HG03469 (cell line): ENCODE measurements at regions not wholly inside any gene's neighbourhood (a gene's known extent, or its start where the extent isn't known, plus 50 kb on each side); places are given as distances from the start of the nearest gene placed in this dataset.
"Not testable (repeated sequence)": the region's sequence is repeated elsewhere in the genome, so short reads cannot be mapped to it uniquely, and the experiment has no call there.

Experiments
- ATAC-seq: cut with Tn5 transposase; IDR thresholded peaks from one replicate; pipeline ENCODE4 v1.9.1; 2021; ENCODE audit warnings: mild to moderate bottlenecking, moderate library complexity, moderate number of reproducible peaks; ENCODE audit not compliant: unreplicated experiment

- no peak for ATAC-seq
Measured at GRCh38 chr2:180618570-180618969, 361.8 kb upstream of the UBE2E3 start.

GRCh38 chr2:180614776-180615175 lies 365.6 kb upstream of the UBE2E3 start:
- ATAC-seq: no peak

- no peak for ATAC-seq
Measured at GRCh38 chr2:180609626-180610340, 370.6 kb upstream of the UBE2E3 start.

DNA sequence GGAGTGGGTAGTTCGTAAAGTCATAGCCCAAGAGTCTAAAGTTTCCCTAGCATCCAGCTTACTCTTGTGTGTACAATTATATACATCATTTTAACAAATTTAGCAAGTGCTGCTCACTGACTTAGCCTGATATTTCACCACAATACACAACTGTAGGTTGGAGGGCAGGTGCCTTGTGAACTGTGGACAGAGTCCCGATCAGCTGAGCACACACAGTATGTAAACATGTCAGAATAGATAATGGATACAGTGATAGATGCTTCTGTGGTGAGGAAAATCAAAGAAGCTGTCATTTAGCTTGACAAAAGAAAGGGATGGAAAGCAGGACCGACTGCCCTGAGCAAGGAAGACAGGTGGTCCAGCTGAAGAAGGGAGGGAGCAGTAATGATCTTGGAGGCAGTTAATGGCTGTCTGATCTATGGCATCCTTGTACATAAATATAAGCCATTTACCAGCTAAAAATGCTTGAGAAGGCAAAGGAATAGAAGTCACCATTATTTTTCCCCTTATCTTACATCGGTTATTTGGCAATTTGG lies 372.8 kb upstream of the UBE2E3 start:
- no peak for ATAC-seq

GRCh38 chr2:180604077-180604476 lies 376.3 kb upstream of the UBE2E3 start:
- no peak for ATAC-seq

DNA sequence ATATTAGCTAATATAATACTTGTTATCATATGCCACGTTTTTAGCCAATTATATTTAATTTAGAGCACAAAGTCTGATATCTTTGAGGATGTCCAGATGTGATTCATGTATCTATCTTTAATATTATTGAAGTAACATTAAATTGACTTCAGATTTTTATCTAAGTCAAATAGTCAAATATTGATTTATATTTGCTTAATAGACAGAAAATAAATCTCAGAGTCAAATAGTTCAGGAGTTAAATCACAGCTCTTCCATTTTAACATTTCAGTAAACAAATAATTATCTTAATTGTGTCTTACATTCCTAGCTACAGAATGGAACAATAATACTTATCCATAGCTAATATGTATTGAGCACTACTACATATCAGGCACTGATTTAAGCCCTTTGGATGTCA lies 379.4 kb upstream of the UBE2E3 start:
- ATAC-seq: no peak

DNA sequence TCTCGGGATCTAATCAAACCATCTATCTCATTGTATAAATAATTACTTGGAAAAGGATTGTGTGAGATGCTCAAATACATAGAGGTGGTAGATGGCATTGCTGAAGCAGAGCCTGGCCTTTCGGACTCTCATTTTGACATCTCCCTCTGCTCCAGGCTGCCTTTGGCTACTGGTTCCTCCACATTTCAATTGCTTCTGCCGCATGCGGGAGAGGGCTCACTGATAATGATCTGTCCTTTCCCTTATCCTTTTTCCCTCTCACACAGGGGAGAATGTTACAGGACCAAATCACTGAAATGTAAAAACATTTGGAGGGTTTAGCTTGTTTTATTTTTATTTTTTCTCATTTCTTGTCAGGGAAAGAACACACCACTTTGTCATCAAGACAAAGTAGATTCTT lies 380.6 kb upstream of the UBE2E3 start:
- no peak for ATAC-seq

GRCh38 chr2:180597179-180597578 lies 383.2 kb upstream of the UBE2E3 start:
- no peak for ATAC-seq

GRCh38 chr2:180596453-180596852 lies 384.0 kb upstream of the UBE2E3 start:
- no peak for ATAC-seq

DNA sequence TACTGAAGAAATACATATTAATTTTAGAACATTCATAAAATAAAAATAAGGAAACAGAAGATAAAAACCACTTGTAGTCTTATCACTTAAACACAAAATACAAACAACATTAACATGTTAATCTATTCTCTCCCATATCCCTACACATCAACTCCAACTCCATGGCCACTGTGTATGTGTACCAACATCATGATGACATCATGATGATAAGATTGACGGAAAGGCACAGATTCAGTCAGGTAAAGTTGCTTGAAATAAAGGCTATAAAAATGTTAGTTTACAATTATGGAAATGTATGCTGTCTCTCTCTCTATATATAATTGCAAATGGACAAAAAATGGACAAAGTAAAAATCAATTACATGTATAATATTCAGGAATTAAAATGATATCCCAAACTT lies 388.5 kb upstream of the UBE2E3 start:
- ATAC-seq: no peak

- ATAC-seq: not testable (repeated sequence)
Measured at GRCh38 chr2:180591093-180591781, 389.2 kb upstream of the UBE2E3 start.

DNA sequence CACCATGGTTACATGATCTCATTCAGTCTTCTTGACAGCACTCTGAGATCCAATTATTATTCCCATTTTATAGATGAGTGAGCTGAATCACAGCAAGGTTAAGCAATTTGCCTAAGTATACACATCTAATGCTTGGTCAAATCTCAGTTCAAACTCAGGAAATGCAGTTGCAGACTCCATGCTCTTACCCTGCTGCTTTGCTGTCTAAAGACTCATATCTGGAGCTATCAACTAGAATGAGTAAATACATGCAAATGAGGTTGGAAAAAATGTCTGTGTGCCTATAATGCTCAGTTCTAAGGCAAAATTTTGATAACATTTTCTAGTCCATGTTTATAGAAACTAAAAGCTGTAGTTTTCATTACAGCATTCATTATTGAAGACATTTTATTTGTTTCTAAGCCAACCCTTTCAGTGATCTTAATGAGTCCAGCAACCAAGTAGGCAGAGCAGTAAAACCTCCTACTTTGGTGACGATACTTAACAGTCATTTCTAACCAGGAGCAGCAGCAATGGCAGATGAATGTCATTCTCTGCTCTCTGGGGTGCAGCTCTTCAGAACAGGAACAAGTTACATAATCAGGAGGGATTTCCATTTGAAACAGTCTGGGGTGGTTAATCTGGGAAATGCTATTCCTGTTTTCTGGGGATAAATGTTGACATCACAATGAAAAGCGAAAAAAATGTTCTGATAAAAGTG lies 396.8 kb upstream of the UBE2E3 start:
- no peak for ATAC-seq

DNA sequence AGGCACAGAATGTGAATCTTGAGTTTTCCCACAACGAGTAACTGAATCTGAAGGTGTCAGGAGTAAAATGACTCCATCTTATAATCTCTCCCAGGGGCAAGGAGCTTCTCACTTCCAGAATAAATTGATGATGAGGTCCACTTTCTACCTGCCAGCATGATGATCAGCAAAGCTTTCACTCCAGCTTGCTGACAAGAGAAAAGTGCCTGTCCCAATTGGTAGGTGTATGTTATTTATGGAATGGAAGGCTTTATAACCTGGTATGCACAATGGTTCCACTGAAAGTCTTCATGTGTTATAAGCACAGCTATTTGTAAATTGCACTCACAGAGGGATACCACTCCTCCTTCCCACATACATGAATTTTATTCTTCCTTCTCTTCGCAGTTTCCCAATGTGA lies 401.0 kb upstream of the UBE2E3 start:
- no peak for ATAC-seq

DNA sequence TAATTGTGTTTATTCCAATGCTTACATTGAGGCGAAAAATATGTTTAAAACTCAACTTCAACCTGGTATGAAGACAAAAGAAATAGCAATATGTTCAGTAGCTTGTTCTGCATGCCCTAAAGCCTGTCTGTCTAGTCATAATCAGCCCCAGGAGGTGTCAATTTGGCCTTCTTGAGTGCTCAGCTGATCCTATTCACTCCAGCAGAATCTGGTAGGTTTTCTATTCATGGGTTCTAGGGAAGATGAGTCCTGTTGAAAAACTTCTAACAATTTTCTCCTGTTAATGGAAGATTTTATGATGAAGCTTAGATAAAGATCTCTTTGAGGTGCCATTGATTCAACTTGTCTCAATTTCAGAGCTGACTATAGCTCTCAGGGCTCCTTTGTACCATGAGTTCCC lies 402.0 kb upstream of the UBE2E3 start:
- ATAC-seq: no peak

DNA sequence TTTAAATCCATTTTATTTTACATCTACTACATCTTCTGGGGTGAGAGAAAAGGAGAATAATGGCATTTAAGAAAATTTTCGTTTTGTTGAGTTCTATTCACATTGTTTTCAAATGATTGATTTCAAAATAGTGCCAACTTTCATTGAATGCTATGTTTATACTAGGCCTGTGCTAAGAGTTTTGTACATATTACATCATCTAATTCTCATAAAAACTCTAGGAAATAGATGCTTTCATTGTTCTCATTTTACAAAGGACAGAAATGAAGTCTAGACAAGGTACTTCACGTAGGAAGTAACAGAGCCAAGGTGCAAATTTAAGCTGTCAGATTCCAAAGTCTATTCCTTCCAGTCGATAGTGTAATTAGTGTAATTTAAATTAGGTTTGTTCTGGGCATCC lies 402.8 kb upstream of the UBE2E3 start:
- ATAC-seq: no peak

GRCh38 chr2:180573951-180574350 lies 406.5 kb upstream of the UBE2E3 start:
- ATAC-seq: no peak

DNA sequence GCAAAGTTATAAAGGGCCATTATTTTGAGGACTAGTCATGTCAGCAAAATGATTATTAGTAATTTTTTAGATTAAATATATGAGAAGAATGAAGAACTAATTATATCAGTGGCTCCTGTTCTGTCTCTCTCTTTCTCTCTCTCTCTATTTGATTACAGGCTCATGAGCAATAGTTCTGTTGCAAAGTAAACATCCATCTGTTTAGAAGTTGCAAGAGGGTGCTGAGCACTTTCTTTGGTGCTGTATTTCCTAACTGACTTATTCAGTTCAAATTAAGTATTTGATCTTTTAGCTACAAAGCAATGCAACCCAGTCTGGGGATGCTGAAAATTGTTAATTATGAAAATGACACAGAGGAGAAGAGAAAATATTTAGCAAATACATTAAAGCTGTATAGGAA lies 408.1 kb upstream of the UBE2E3 start:
- no peak for ATAC-seq

- ATAC-seq: no peak
Measured at GRCh38 chr2:180571559-180571958, 408.8 kb upstream of the UBE2E3 start.

DNA sequence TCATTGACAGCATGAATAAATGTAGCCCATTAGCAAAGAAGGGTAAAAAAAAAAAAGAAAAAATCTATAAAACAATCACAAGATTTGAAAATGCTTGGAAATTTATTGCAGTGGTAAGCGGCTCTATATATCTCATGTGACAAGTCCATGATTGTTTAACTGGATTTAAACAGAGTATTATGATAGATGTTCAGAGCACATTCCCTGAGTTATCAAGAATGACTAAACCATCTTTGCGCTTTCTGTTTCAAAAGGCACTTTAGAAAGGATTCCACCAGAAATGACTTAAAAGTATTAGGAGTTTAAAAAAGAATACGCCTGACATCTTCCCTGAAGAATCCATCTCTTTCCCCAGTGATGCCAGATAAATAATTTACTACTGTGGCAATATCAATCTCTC lies 409.5 kb upstream of the UBE2E3 start:
- no peak for ATAC-seq

DNA sequence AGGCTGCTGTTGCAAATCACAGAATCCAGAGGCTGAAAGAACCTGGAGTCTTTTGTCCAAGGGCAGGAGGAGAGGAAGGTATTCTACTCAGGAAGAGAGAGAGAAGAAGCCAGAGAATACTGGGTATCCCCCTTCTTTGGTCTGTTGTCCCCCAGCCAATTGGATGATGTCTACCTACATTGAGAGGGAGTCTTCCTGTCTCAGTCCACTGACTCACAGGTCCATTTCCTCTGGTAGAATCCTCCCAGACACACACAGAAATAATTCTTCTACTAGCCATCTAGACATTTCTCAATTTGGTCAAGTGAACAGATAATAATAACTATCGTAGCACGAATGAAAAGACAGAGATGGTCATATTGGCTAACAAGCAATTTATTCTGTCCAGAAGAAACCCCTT lies 416.4 kb upstream of the UBE2E3 start:
- no peak for ATAC-seq

DNA sequence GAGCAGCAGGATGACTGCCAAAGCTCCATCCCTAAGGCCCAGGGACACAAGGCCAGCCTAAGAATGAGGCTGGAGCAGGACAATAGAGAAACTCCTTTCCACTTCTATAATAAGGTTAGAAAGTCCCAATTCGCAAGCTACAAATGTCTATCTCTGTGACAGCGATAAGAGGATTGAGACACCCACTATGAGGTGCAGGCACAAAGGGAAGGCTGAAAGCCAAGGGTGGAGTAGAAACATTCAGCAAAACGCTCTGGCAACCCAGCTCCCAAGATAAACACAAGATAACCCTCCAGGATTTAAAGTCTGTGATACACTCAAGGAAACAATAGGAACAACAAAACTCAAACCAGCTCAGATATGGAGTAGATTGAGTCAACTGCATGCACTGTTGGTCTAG lies 418.0 kb upstream of the UBE2E3 start:
- no peak for ATAC-seq

- no peak for ATAC-seq
Measured at GRCh38 chr2:180559771-180560170, 420.6 kb upstream of the UBE2E3 start.
